B cell (primary cell): ENCODE measurements at regions not wholly inside any gene's neighbourhood (a gene's known extent, or its start where the extent isn't known, plus 50 kb on each side); places are given as distances from the start of the nearest gene placed in this dataset.

Experiments
- EZH2 ChIP-seq: IDR thresholded peaks from 2 replicates; pipeline ENCODE4 v1.6.1; 2012; ENCODE audit warnings: borderline replicate concordance, low read depth, mild to moderate bottlenecking, moderate library complexity, low read length; ENCODE audit not compliant: insufficient read depth, poor library complexity, severe bottlenecking
- TF ChIP-seq, protein P1 (sequence below): fragments of 200-600 bp; IDR thresholded peaks from one replicate; pipeline ENCODE4 v1.8.0; 2022; ENCODE audit warnings: antibody characterized with exemption, mild to moderate bottlenecking

GRCh38 chr13:44275381-44275780 lies 98.2 kb upstream of the SERP2 start:
- TF ChIP-seq, protein P1, sequence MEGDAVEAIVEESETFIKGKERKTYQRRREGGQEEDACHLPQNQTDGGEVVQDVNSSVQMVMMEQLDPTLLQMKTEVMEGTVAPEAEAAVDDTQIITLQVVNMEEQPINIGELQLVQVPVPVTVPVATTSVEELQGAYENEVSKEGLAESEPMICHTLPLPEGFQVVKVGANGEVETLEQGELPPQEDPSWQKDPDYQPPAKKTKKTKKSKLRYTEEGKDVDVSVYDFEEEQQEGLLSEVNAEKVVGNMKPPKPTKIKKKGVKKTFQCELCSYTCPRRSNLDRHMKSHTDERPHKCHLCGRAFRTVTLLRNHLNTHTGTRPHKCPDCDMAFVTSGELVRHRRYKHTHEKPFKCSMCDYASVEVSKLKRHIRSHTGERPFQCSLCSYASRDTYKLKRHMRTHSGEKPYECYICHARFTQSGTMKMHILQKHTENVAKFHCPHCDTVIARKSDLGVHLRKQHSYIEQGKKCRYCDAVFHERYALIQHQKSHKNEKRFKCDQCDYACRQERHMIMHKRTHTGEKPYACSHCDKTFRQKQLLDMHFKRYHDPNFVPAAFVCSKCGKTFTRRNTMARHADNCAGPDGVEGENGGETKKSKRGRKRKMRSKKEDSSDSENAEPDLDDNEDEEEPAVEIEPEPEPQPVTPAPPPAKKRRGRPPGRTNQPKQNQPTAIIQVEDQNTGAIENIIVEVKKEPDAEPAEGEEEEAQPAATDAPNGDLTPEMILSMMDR, result no peak
- TF ChIP-seq EZH2, result no peak
